WI38 (cell line): ENCODE measurements at regions not wholly inside any gene's neighbourhood (a gene's known extent, or its start where the extent isn't known, plus 50 kb on each side); places are given as distances from the start of the nearest gene placed in this dataset.

Experiments used
- H3K4me3 ChIP-seq: 2 replicates; pipeline ENCODE4 v1.5.1; 2011; ENCODE audit warnings: low read depth, mild to moderate bottlenecking, control low read depth, low read length
- CTCF ChIP-seq: IDR thresholded peaks from 2 replicates; pipeline ENCODE4 v1.5.1; 2012; ENCODE audit warnings: low read depth, mild to moderate bottlenecking, control low read depth, low read length

- H3K4me3 ChIP-seq: no peak overlapping the region
- no peak for TF ChIP-seq CTCF
Observed at GRCh38 chr2:219918254-219918653, 290.8 kb downstream of the SLC4A3 start.

GRCh38 chr2:219918944-219919343 lies 291.5 kb downstream of the SLC4A3 start:
- H3K4me3 ChIP-seq: no peak overlapping the region
- no peak for TF ChIP-seq CTCF

GRCh38 chr2:219919506-219919905 lies 292.1 kb downstream of the SLC4A3 start:
- TF ChIP-seq CTCF: no peak
- H3K4me3 ChIP-seq: no peak overlapping the region

GRCh38 chr2:219929835-219930234 lies 302.4 kb downstream of the SLC4A3 start:
- no peak overlapping the region for H3K4me3 ChIP-seq
- no peak for TF ChIP-seq CTCF

- no peak overlapping the region for H3K4me3 ChIP-seq
- TF ChIP-seq CTCF: no peak
Observed at GRCh38 chr2:219939647-219940046, 312.2 kb downstream of the SLC4A3 start.

GRCh38 chr2:219944866-219945265 lies 317.4 kb downstream of the SLC4A3 start:
- no peak overlapping the region for H3K4me3 ChIP-seq
- no peak for TF ChIP-seq CTCF

- TF ChIP-seq CTCF: no peak
- no peak overlapping the region for H3K4me3 ChIP-seq
Observed at GRCh38 chr2:219946021-219946420, 318.6 kb downstream of the SLC4A3 start.

GRCh38 chr2:219946529-219946928 lies 319.1 kb downstream of the SLC4A3 start:
- TF ChIP-seq CTCF: no peak

More at GRCh38 chr2:219946529-219946928, 319.1 kb downstream of the SLC4A3 start:
- H3K4me3 ChIP-seq: no peak overlapping the region
